ENCODE measurements at regions not wholly inside any gene's neighbourhood (a gene's known extent, or its start where the extent isn't known, plus 50 kb on each side); places are given as distances from the start of the nearest gene placed in this dataset.

GRCh38 chr6:163724196-163724595 lies 309.7 kb downstream of the QKI start:
- H3K27ac Mint-ChIP-seq = no peak overlapping the region
- no peak for DNase-seq
- no peaks in the 10 kb centered on the region for H3K36me3 Mint-ChIP-seq (ENCODE audit: low read depth)
- ChIA-PET POLR2A (no interaction called here), CTCF (no interaction called here)
- no peaks in the 10 kb centered on the region for H3K9me3 Mint-ChIP-seq
- no peak overlapping the region for H3K4me3 Mint-ChIP-seq
- TF ChIP-seq CTCF (IDR thresholded peaks at IDR 0.05) = no peak
- Histone ChIP-seq H3K27ac (ENCODE audit: low read depth in 1 of 2, low read length in 2 of 2) (no peak overlapping the region), H3K4me3 (ENCODE audit: low read length) (no peak overlapping the region), H3K4me1 (ENCODE audit: insufficient read depth, low read length) (no peaks in the 10 kb centered on the region), H3K27me3 (ENCODE audit: control insufficient read depth in 1 of 2, insufficient read depth in 2 of 2, low read length in 2 of 2) (no peaks in the 10 kb centered on the region), H3K36me3 (ENCODE audit: insufficient read depth, low read length) (no peaks in the 10 kb centered on the region), H3K9me3 (ENCODE audit: control insufficient read depth in 1 of 2, insufficient read depth in 1 of 2, low read length in 2 of 2) (no peaks in the 10 kb centered on the region)
- H3K4me1 Mint-ChIP-seq (ENCODE audit: low read depth) = no peaks in the 10 kb centered on the region
- H3K27me3 Mint-ChIP-seq = no peaks in the 10 kb centered on the region
- intact Hi-C loops (cut with DNase I, micrococcal nuclease) = no loop called here
- no peak for ATAC-seq (ENCODE audit: poor library complexity)

GRCh38 chr6:163723759-163724158 lies 309.2 kb downstream of the QKI start:
- ATAC-seq (ENCODE audit: poor library complexity) (no peak), DNase-seq (no peak)
- no peaks in the 10 kb centered on the region for H3K27me3 ChIP-seq (ENCODE audit: control insufficient read depth in 1 of 2, insufficient read depth in 2 of 2, low read length in 2 of 2)
- POLR2A ChIA-PET = no interaction called here
- H3K4me1 Mint-ChIP-seq (ENCODE audit: low read depth) = no peaks in the 10 kb centered on the region
- no peak overlapping the region for H3K27ac ChIP-seq (ENCODE audit: low read depth in 1 of 2, low read length in 2 of 2)
- intact Hi-C loops (cut with DNase I, micrococcal nuclease) = no loop called here
- H3K9me3 Mint-ChIP-seq = no peaks in the 10 kb centered on the region
- CTCF ChIA-PET = no interaction called here
- H3K36me3 ChIP-seq (ENCODE audit: insufficient read depth, low read length) = no peaks in the 10 kb centered on the region
- no peak for TF ChIP-seq CTCF (IDR thresholded peaks at IDR 0.05)
- H3K27me3 Mint-ChIP-seq = no peaks in the 10 kb centered on the region
- H3K36me3 Mint-ChIP-seq (ENCODE audit: low read depth) = no peaks in the 10 kb centered on the region
- H3K9me3 ChIP-seq (ENCODE audit: control insufficient read depth in 1 of 2, insufficient read depth in 1 of 2, low read length in 2 of 2) = no peaks in the 10 kb centered on the region
- H3K4me3 ChIP-seq (ENCODE audit: low read length) = no peak overlapping the region
- H3K4me1 ChIP-seq (ENCODE audit: insufficient read depth, low read length) = no peaks in the 10 kb centered on the region
- no peak overlapping the region for H3K4me3 Mint-ChIP-seq
- H3K27ac Mint-ChIP-seq = no peak overlapping the region

GRCh38 chr6:163721922-163722692 lies 307.6 kb downstream of the QKI start:
- DNase-seq (no peak), ATAC-seq (ENCODE audit: poor library complexity) (no peak)
- Mint-ChIP-seq H3K27me3 (peaks cover 5% of the 10 kb centered on the region), H3K4me3 (no peak overlapping the region), H3K27ac (no peak overlapping the region), H3K9me3 (no peaks in the 10 kb centered on the region), H3K4me1 (ENCODE audit: low read depth) (no peaks in the 10 kb centered on the region), H3K36me3 (ENCODE audit: low read depth) (no peaks in the 10 kb centered on the region)
- ChIA-PET POLR2A (no interaction called here), CTCF (no interaction called here)
- Histone ChIP-seq H3K4me1 (ENCODE audit: insufficient read depth, low read length) (no peaks in the 10 kb centered on the region), H3K9me3 (ENCODE audit: control insufficient read depth in 1 of 2, insufficient read depth in 1 of 2, low read length in 2 of 2) (no peaks in the 10 kb centered on the region), H3K27ac (ENCODE audit: low read depth in 1 of 2, low read length in 2 of 2) (no peak overlapping the region), H3K4me3 (ENCODE audit: low read length) (no peak overlapping the region), H3K27me3 (ENCODE audit: control insufficient read depth in 1 of 2, insufficient read depth in 2 of 2, low read length in 2 of 2) (no peaks in the 10 kb centered on the region), H3K36me3 (ENCODE audit: insufficient read depth, low read length) (no peaks in the 10 kb centered on the region)
- TF ChIP-seq CTCF (IDR thresholded peaks at IDR 0.05) = no peak
- intact Hi-C loops (cut with DNase I, micrococcal nuclease) = no loop called here

Measured in CD4-positive, alpha-beta T cell (primary cell).